Skeletal muscle cell (primary cell): ENCODE measurements at regions not wholly inside any gene's neighbourhood (a gene's known extent, or its start where the extent isn't known, plus 50 kb on each side); places are given as distances from the start of the nearest gene placed in this dataset.
"Not testable (repeated sequence)": the region's sequence is repeated elsewhere in the genome, so short reads cannot be mapped to it uniquely, and the experiment has no call there.

Source experiments
- DNase-seq: peaks from one replicate; pipeline ENCODE4 v3.0.0-alpha.2; 2010; ENCODE audit warnings: low read depth
- H3K4me3 ChIP-seq: 2 replicates; pipeline ENCODE4 v1.5.1; 2011; ENCODE audit warnings: low read depth, mild to moderate bottlenecking, control low read depth, low read length, moderate library complexity

- no peak overlapping the region for H3K4me3 ChIP-seq
- no peak for DNase-seq
Measured at GRCh38 chr3:80855482-80855881, 906.0 kb downstream of the GBE1 start.

- H3K4me3 ChIP-seq = no peak overlapping the region
- no peak for DNase-seq
Measured at GRCh38 chr3:80836395-80836794, 925.0 kb downstream of the GBE1 start.

- no peak for DNase-seq
Measured at GRCh38 chr3:80807577-80807976, 953.9 kb downstream of the GBE1 start.

GRCh38 chr3:80806673-80807072 is 954.8 kb downstream of the GBE1 start:
- DNase-seq = no peak
- H3K4me3 ChIP-seq = no peak overlapping the region

More at GRCh38 chr3:80807577-80807976, 953.9 kb downstream of the GBE1 start:
- H3K4me3 ChIP-seq = no peak overlapping the region

GRCh38 chr3:80788914-80789313 is 972.5 kb downstream of the GBE1 start:
- DNase-seq = no peak
- no peak overlapping the region for H3K4me3 ChIP-seq

GRCh38 chr3:80785875-80786274 is 975.6 kb downstream of the GBE1 start:
- H3K4me3 ChIP-seq = no peak overlapping the region
- DNase-seq = no peak

GRCh38 chr3:80785475-80785874 is 976.0 kb downstream of the GBE1 start:
- no peak overlapping the region for H3K4me3 ChIP-seq
- no peak for DNase-seq

GRCh38 chr3:80771085-80771484 is 990.4 kb downstream of the GBE1 start:
- H3K4me3 ChIP-seq = no peak overlapping the region
- no peak for DNase-seq

GRCh38 chr3:80770106-80771074 is 991.1 kb downstream of the GBE1 start:
- no peak for DNase-seq
- no peak overlapping the region for H3K4me3 ChIP-seq

- H3K4me3 ChIP-seq = no peak overlapping the region
- DNase-seq = no peak
Measured at GRCh38 chr3:80769683-80770082, 991.8 kb downstream of the GBE1 start.

- no peak overlapping the region for H3K4me3 ChIP-seq
- DNase-seq = no peak
Measured at GRCh38 chr3:80767604-80768003, 993.8 kb downstream of the GBE1 start.

- DNase-seq = no peak
- no peak overlapping the region for H3K4me3 ChIP-seq
Measured at GRCh38 chr3:80754969-80755368, 987.2 kb upstream of the ROBO1 start.

- DNase-seq = no peak
- H3K4me3 ChIP-seq = no peak overlapping the region
Measured at GRCh38 chr3:80753021-80753420, 985.2 kb upstream of the ROBO1 start.

GRCh38 chr3:80750637-80751036 is 982.8 kb upstream of the ROBO1 start:
- no peak for DNase-seq
- H3K4me3 ChIP-seq = no peak overlapping the region

- DNase-seq = no peak
- no peak overlapping the region for H3K4me3 ChIP-seq
Measured at GRCh38 chr3:80734920-80735319, 967.1 kb upstream of the ROBO1 start.

- DNase-seq = no peak
- no peak overlapping the region for H3K4me3 ChIP-seq
Measured at GRCh38 chr3:80734483-80734882, 966.7 kb upstream of the ROBO1 start.

GRCh38 chr3:80733522-80734176 is 965.9 kb upstream of the ROBO1 start:
- no peak for DNase-seq
- H3K4me3 ChIP-seq = no peak overlapping the region

- not testable (repeated sequence) for DNase-seq, H3K4me3 ChIP-seq
Measured at GRCh38 chr3:80727561-80727960, 959.8 kb upstream of the ROBO1 start.

GRCh38 chr3:80709597-80710322 is 942.0 kb upstream of the ROBO1 start:
- not testable (repeated sequence) for H3K4me3 ChIP-seq, DNase-seq

- no peak for DNase-seq
- no peak overlapping the region for H3K4me3 ChIP-seq
Measured at GRCh38 chr3:80705290-80705689, 937.5 kb upstream of the ROBO1 start.
